Glutamatergic neuron (in vitro differentiated cells): ENCODE measurements at regions not wholly inside any gene's neighbourhood (a gene's known extent, or its start where the extent isn't known, plus 50 kb on each side); places are given as distances from the start of the nearest gene placed in this dataset.

Experiments used
- DNase-seq: peaks from one replicate; pipeline ENCODE4 v3.0.0; 2022
- H3K27ac Mint-ChIP-seq: one replicate; pipeline ENCODE4 v1.8.0; 2020; ENCODE audit warnings: mild to moderate bottlenecking, mixed read lengths, inconsistent platforms; ENCODE audit not compliant: unreplicated experiment
- H3K27me3 Mint-ChIP-seq: one replicate; pipeline ENCODE4 v1.8.0; 2020; ENCODE audit warnings: mild to moderate bottlenecking, moderate library complexity, mixed read lengths, inconsistent platforms; ENCODE audit not compliant: unreplicated experiment
- H3K36me3 Mint-ChIP-seq: one replicate; pipeline ENCODE4 v1.8.0; 2020; ENCODE audit warnings: mild to moderate bottlenecking, mixed read lengths, inconsistent platforms; ENCODE audit not compliant: unreplicated experiment
- H3K4me1 Mint-ChIP-seq: one replicate; pipeline ENCODE4 v1.8.0; 2020; ENCODE audit warnings: mild to moderate bottlenecking, low read depth, mixed read lengths, inconsistent platforms; ENCODE audit not compliant: unreplicated experiment
- H3K4me3 Mint-ChIP-seq: one replicate; pipeline ENCODE4 v1.8.0; 2020; ENCODE audit warnings: mild to moderate bottlenecking, mixed read lengths, inconsistent platforms; ENCODE audit not compliant: unreplicated experiment
- H3K9me3 Mint-ChIP-seq: one replicate; pipeline ENCODE4 v1.8.0; 2020; ENCODE audit warnings: mild to moderate bottlenecking, moderate library complexity, mixed read lengths, inconsistent platforms; ENCODE audit not compliant: unreplicated experiment
- TF ChIP-seq, protein P1 (sequence below): fragments of 200-600 bp; sonication (generic); IDR thresholded peaks from one replicate; pipeline ENCODE4 v1.5.0; 2021; ENCODE audit not compliant: partially characterized antibody, unreplicated experiment

DNA sequence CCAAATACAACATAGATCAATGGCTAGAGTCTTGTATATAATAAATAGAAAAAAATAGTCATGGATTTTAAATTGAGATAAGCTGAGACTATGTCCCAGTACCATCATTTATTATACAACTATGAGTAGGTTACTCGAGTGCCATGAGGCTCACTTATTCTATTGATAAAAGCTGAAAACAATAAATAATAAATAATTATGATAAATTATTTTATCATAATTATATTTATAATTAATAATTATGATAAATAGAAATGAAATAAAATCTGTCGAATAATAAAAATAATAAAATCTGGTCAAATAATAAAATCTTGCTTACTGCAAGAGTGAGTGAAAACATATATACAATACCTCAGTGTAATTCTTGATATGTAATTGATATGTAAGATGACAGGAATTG lies 801.4 kb downstream of the FAM181B start:
- Mint-ChIP-seq H3K4me3 (no peak overlapping the region), H3K27ac (no peak overlapping the region), H3K4me1 (no peaks in the 10 kb centered on the region), H3K27me3 (no peaks in the 10 kb centered on the region), H3K9me3 (no peaks in the 10 kb centered on the region), H3K36me3 (no peaks in the 10 kb centered on the region)
- TF ChIP-seq, protein P1, sequence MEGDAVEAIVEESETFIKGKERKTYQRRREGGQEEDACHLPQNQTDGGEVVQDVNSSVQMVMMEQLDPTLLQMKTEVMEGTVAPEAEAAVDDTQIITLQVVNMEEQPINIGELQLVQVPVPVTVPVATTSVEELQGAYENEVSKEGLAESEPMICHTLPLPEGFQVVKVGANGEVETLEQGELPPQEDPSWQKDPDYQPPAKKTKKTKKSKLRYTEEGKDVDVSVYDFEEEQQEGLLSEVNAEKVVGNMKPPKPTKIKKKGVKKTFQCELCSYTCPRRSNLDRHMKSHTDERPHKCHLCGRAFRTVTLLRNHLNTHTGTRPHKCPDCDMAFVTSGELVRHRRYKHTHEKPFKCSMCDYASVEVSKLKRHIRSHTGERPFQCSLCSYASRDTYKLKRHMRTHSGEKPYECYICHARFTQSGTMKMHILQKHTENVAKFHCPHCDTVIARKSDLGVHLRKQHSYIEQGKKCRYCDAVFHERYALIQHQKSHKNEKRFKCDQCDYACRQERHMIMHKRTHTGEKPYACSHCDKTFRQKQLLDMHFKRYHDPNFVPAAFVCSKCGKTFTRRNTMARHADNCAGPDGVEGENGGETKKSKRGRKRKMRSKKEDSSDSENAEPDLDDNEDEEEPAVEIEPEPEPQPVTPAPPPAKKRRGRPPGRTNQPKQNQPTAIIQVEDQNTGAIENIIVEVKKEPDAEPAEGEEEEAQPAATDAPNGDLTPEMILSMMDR = no peak
- no peak for DNase-seq

DNA sequence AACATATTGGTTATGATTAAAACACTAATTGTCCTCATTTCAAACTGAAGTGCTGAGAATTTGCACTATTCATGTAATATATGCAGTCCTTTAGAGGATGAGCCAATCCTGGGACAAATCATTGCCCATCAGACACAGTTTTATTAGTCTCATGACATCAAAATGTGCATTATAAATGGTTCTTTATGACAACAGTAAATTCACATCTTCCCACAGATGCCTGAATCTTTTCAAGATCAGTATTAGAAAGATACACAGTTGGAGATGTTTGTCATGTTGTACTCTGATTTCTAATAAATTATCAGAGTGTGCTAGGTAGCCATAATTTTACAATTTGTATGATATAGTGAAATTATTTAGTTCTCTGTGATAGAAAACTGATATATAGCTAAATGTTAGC lies 813.5 kb downstream of the FAM181B start:
- H3K27ac Mint-ChIP-seq = no peak overlapping the region
- no peak for DNase-seq
- no peaks in the 10 kb centered on the region for H3K36me3 Mint-ChIP-seq
- H3K4me3 Mint-ChIP-seq = no peak overlapping the region
- H3K27me3 Mint-ChIP-seq = no peaks in the 10 kb centered on the region
- H3K4me1 Mint-ChIP-seq = no peaks in the 10 kb centered on the region
- peaks cover 2% of the 10 kb centered on the region for H3K9me3 Mint-ChIP-seq
- TF ChIP-seq, protein P1 = no peak

DNA sequence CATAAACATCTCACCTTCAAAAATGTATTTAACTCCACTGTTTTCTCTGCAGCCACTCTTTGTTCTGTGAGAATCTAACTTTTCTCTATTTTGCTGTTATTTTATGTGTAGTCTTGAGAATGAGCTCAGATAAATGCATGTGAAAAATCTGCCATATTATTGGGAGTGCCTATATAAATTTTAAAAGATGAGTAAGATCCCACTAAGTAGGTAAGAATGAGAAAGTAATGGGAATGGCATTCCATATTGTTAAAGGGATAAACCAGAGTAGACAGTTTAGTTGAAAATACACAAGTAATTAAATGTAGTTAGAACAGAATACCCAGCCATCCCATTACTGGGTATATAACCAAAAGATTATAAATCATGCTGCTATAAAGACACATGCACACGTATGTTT lies 817.2 kb downstream of the FAM181B start:
- Mint-ChIP-seq H3K27ac (no peak overlapping the region), H3K4me3 (no peak overlapping the region), H3K9me3 (peaks cover 2% of the 10 kb centered on the region), H3K36me3 (no peaks in the 10 kb centered on the region), H3K4me1 (peaks cover 6% of the 10 kb centered on the region), H3K27me3 (no peaks in the 10 kb centered on the region)
- DNase-seq = no peak
- TF ChIP-seq, protein P1 = no peak

DNA sequence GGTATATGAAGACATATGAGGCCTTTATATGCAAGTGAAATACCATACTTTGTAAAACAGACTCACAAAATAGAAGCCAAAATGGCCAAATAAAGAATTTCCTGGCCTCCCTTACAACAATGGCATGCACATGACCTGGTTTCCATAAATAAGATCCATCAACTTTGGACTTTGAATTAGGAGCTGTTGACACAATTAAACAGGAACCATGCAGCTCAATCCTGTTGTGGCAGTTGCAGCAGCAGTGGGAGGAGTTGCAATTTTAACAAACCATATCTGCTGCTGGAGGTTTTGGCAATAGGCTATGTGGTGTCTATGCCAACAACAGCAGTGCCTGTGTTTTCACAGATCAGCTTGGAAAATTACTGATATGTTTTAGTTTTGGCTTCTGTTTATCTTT lies 818.6 kb downstream of the FAM181B start:
- DNase-seq = no peak

GRCh38 chr11:81913793-81914192 lies 819.9 kb downstream of the FAM181B start:
- Mint-ChIP-seq H3K27me3 (no peaks in the 10 kb centered on the region), H3K4me1 (peaks cover 6% of the 10 kb centered on the region), H3K27ac (no peak overlapping the region), H3K9me3 (peaks cover 2% of the 10 kb centered on the region), H3K4me3 (no peak overlapping the region), H3K36me3 (no peaks in the 10 kb centered on the region)
- TF ChIP-seq, protein P1 = no peak
- DNase-seq = no peak

More for the DNA sequence above, 818.6 kb downstream of the FAM181B start:
- Mint-ChIP-seq H3K9me3 (peaks cover 2% of the 10 kb centered on the region), H3K4me1 (peaks cover 6% of the 10 kb centered on the region), H3K4me3 (no peak overlapping the region), H3K27ac (no peak overlapping the region), H3K36me3 (no peaks in the 10 kb centered on the region), H3K27me3 (no peaks in the 10 kb centered on the region)
- TF ChIP-seq, protein P1 = no peak
